Mesendoderm (in vitro differentiated cells): ENCODE measurements at regions not wholly inside any gene's neighbourhood (a gene's known extent, or its start where the extent isn't known, plus 50 kb on each side); places are given as distances from the start of the nearest gene placed in this dataset.
"Not testable (repeated sequence)": the region's sequence is repeated elsewhere in the genome, so short reads cannot be mapped to it uniquely, and the experiment has no call there.

Source experiments
- DNase-seq: peaks from one replicate; pipeline ENCODE4 v3.0.0; 2013
- H2AK5ac ChIP-seq: 2 replicates; pipeline ENCODE4 v1.6.1; 2013; ENCODE audit warnings: low read length, inconsistent platforms
- H2BK120ac ChIP-seq: 2 replicates; pipeline ENCODE4 v1.6.1; 2013; ENCODE audit warnings: low read depth, mild to moderate bottlenecking, low read length, moderate library complexity, mixed read lengths
- H2BK15ac ChIP-seq: replicated peaks from 2 replicates; pipeline ENCODE4 v1.6.1; 2013; ENCODE audit warnings: low read depth, mild to moderate bottlenecking, moderate library complexity
- H2BK5ac ChIP-seq: 2 replicates; pipeline ENCODE4 v1.6.1; 2013; ENCODE audit warnings: low read length, inconsistent platforms
- H3K18ac ChIP-seq: 2 replicates; pipeline ENCODE4 v1.6.1; 2013; ENCODE audit warnings: mild to moderate bottlenecking, low read length, mixed read lengths
- H3K23ac ChIP-seq: one replicate; pipeline ENCODE4 v1.6.1; 2013; ENCODE audit warnings: low read length
- H3K27ac ChIP-seq: 2 replicates; pipeline ENCODE4 v1.5.1; 2013; ENCODE audit warnings: low read depth, mild to moderate bottlenecking, inconsistent platforms, low read length, moderate library complexity
- H3K27me3 ChIP-seq: 2 replicates; pipeline ENCODE4 v1.6.1; 2013; ENCODE audit warnings: low read length, control low read depth, mild to moderate bottlenecking, inconsistent platforms; ENCODE audit not compliant: insufficient read depth, poor library complexity
- H3K36me3 ChIP-seq: 2 replicates; pipeline ENCODE4 v1.6.1; 2013; ENCODE audit warnings: low read length, inconsistent platforms; ENCODE audit not compliant: control insufficient read depth, insufficient read depth
- H3K4ac ChIP-seq: one replicate; pipeline ENCODE4 v1.6.1; 2013; ENCODE audit warnings: low read depth, mild to moderate bottlenecking, low read length, moderate library complexity
- H3K4me1 ChIP-seq: 2 replicates; pipeline ENCODE4 v1.6.1; 2013; ENCODE audit warnings: low read depth, low read length, inconsistent platforms; ENCODE audit not compliant: control insufficient read depth
- H3K4me2 ChIP-seq: 2 replicates; pipeline ENCODE4 v1.6.1; 2013; ENCODE audit warnings: low read length
- H3K4me3 ChIP-seq: 2 replicates; pipeline ENCODE4 v1.5.1; 2013; ENCODE audit warnings: mild to moderate bottlenecking, low read length
- H3K56ac ChIP-seq: one replicate; pipeline ENCODE4 v1.6.1; 2013; ENCODE audit warnings: low read length
- H3K79me1 ChIP-seq: 2 replicates; pipeline ENCODE4 v1.6.1; 2013; ENCODE audit warnings: low read length, inconsistent platforms
- H3K79me2 ChIP-seq: 2 replicates; pipeline ENCODE4 v1.6.1; 2013; ENCODE audit warnings: mild to moderate bottlenecking, low read length; ENCODE audit not compliant: control insufficient read depth, insufficient read depth
- H3K9ac ChIP-seq: 2 replicates; pipeline ENCODE4 v1.6.1; 2013; ENCODE audit warnings: low read length, inconsistent platforms
- H4K5ac ChIP-seq: one replicate; pipeline ENCODE4 v1.6.1; 2013; ENCODE audit warnings: low read length
- H4K8ac ChIP-seq: one replicate; pipeline ENCODE4 v1.6.1; 2013; ENCODE audit warnings: low read depth, mild to moderate bottlenecking, control low read depth, low read length, moderate library complexity
- WGBS: extraction: QIAGEN DNeasy Blood & Tissue Kit; methylation state at CpG from one replicate; pipeline ENCODE4 v1.1.7; 2013; ENCODE audit warnings: low lambda C conversion rate, missing lambda C conversion rate; ENCODE audit not compliant: insufficient coverage; ENCODE audit errors: extremely low coverage; 5-methylcytosine and 5-hydroxymethylcytosine counted together

DNA sequence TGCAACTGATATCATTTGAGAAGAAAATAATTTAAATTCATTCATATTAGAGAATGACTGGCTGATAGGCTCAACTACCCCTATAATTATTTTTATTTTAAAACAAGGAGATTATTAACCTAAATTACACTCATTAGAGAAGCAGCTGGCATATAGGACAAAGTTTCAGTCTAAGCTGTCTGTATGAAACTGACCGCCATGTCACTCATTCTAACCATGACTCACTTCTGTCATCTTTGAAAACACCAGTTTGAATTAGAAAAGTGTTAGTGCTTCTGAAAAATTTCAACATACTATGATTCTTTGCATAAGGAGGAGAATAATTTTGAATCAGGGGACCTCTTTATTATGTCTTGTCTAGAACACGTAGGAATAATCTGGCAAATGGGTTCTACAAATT, 1058.5 kb downstream of the ROBO2 start:
- Histone ChIP-seq H2BK5ac (no peak overlapping the region), H2BK15ac (no peak overlapping the region), H3K36me3 (no peaks in the 10 kb centered on the region), H3K18ac (no peak overlapping the region), H2BK120ac (no peak overlapping the region), H4K8ac (no peak overlapping the region), H3K4ac (no peak overlapping the region), H4K5ac (no peak overlapping the region), H3K23ac (no peak overlapping the region), H3K79me2 (no peaks in the 10 kb centered on the region), H3K4me3 (no peak overlapping the region), H3K56ac (no peak overlapping the region), H3K9ac (no peak overlapping the region), H2AK5ac (no peak overlapping the region), H3K4me2 (no peak overlapping the region), H3K79me1 (no peaks in the 10 kb centered on the region), H3K4me1 (no peaks in the 10 kb centered on the region), H3K27ac (no peak overlapping the region), H3K27me3 (no peaks in the 10 kb centered on the region)
- WGBS: no CpG with 5 or more reads among the region's 2 CpGs
- no peak for DNase-seq

DNA sequence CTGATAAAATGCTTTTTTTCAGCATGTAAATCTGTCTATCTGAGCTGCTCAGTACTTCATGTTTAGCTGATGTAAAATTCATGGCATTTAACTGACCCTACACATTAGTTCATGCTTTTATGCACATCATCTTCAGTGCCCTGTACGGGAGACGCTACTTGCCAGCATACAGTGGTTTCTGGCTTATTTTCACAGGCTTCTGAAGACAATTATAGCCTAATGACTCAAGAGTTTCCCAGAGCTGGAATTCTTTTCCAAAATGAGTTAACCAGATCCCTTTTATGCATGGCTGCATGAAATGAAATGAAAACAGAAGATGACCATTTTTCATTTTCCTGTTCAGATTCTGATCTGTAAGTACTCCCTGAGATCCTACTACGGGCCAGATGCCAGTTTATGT, 1061.5 kb downstream of the ROBO2 start:
- no peak overlapping the region for H3K4me3 ChIP-seq
- H3K4me2 ChIP-seq: no peak overlapping the region
- H4K8ac ChIP-seq: no peak overlapping the region
- no peaks in the 10 kb centered on the region for H3K79me2 ChIP-seq
- H3K4me1 ChIP-seq: no peaks in the 10 kb centered on the region
- no peak overlapping the region for H3K9ac ChIP-seq
- no CpG with 5 or more reads among the region's 3 CpGs for WGBS
- H2BK120ac ChIP-seq: no peak overlapping the region
- H3K4ac ChIP-seq: no peak overlapping the region
- H3K36me3 ChIP-seq: no peaks in the 10 kb centered on the region
- H3K23ac ChIP-seq: no peak overlapping the region
- H3K27me3 ChIP-seq: no peaks in the 10 kb centered on the region
- H4K5ac ChIP-seq: no peak overlapping the region
- no peak overlapping the region for H2BK15ac ChIP-seq
- H3K79me1 ChIP-seq: no peaks in the 10 kb centered on the region
- H2BK5ac ChIP-seq: no peak overlapping the region
- H2AK5ac ChIP-seq: no peak overlapping the region
- H3K18ac ChIP-seq: no peak overlapping the region
- H3K27ac ChIP-seq: no peak overlapping the region
- no peak overlapping the region for H3K56ac ChIP-seq
- no peak for DNase-seq

DNA sequence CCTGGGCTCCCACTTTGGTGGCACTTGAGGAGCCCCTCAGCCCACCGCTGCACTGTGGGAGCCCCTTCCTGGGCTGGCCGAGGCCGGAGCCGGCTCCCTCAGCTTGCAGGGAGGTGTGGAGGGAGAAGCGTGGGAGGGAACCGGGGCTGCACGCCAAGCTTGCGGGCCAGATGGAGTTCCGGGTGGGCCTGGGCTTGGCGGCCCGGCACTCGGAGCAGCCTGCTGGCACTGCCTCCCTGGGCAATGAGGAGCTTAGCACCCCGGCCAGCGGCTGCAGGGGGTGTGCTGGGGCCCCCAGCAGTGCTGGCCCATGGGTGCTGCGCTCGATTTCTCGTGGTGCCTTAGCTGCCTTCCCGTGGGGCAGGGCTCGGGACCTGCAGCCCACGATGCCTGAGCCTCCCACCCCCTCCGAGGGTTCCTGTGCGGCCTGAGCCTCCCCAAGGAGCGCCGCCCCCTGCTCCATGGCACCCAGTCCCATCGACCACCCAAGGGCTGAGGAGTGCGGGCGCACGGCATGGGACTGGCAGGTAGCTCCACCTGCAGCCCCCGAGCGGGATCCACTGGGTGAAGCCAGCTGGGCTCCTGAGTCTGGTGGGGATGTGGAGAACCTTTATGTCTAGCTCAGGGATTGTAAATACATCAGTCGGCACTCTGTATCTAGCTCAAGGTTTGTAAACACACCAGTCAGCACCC, 1068.5 kb downstream of the ROBO2 start:
- no CpG with 5 or more reads among the region's 31 CpGs for WGBS

DNA sequence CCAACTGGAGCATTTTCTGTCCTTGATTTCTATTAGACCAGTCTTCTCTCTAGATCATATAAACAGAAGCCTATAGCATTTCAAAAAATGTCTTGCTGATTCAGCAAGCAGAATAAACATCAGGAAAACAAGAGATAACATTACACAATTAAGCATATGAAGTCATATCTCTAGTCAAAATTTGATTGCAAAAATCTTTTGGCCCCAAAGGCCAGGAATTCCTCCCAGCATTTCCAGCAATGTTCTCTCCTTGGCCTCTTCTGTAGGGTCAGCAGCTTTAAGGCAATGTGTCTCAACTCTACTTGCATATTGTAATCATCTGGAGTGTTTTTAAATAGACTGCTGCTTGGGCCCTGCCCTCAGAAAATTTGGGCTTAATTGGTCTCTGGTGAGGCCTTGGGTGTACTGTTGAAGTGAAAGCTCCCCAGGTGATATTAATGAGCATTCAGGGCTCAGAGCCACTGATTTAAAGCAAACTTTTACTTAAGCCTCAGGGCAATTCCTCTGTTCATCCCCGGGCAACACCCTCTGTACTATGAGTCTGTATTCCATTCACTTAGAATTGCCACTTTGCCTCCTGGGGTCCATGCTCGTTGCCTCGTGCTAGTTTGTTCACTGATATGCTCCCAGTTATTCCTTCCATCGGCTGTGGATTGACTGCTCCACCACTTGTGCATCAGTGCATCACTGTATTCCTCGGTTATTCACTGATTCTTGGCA, 1072.6 kb downstream of the ROBO2 start:
- Histone ChIP-seq H2BK5ac (no peak overlapping the region), H4K8ac (no peak overlapping the region), H3K27me3 (no peaks in the 10 kb centered on the region), H2BK15ac (peak overlapping the region; percentile 19), H3K4me2 (no peak overlapping the region), H3K79me2 (no peaks in the 10 kb centered on the region), H3K36me3 (no peaks in the 10 kb centered on the region), H3K23ac (no peak overlapping the region), H3K27ac (no peak overlapping the region), H3K56ac (no peak overlapping the region), H2BK120ac (no peak overlapping the region), H3K9ac (no peak overlapping the region), H4K5ac (no peak overlapping the region), H3K4me3 (no peak overlapping the region), H2AK5ac (no peak overlapping the region), H3K18ac (no peak overlapping the region), H3K79me1 (no peaks in the 10 kb centered on the region), H3K4ac (no peak overlapping the region), H3K4me1 (peaks cover 2% of the 10 kb centered on the region)
- WGBS: no CpG with 5 or more reads among the region's 5 CpGs
- DNase-seq: no peak

More for the DNA sequence above, 1068.5 kb downstream of the ROBO2 start:
- H3K23ac ChIP-seq, H3K27ac ChIP-seq, H2BK120ac ChIP-seq, H3K9ac ChIP-seq, H3K4me2 ChIP-seq, H3K79me1 ChIP-seq, H3K36me3 ChIP-seq, H3K18ac ChIP-seq, H3K4ac ChIP-seq, H3K4me1 ChIP-seq, H2BK15ac ChIP-seq, H2BK5ac ChIP-seq, DNase-seq, H2AK5ac ChIP-seq, H3K27me3 ChIP-seq, H4K8ac ChIP-seq, H4K5ac ChIP-seq, H3K56ac ChIP-seq, H3K79me2 ChIP-seq, H3K4me3 ChIP-seq: not testable (repeated sequence)

DNA sequence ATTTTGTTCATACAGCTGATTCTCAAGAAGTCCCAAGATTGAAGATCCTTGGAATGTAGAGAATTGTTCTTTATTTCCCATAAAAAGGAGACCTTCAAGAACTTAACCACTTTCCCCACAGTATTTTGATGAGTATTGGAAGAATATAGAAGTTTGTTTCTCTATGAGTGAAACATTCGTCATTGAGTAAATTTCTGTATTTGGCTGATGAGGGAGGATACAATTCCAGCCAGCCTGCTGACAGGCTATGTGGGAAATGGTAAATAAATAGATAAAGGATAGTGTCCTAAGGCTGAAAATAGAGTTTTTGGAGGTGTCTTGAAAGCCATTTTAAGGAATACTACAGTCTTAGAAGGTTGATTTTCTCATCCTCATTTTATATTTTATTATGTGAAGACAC, 1076.1 kb downstream of the ROBO2 start:
- H4K8ac ChIP-seq: no peak overlapping the region
- H2BK15ac ChIP-seq: no peak overlapping the region
- no peak overlapping the region for H3K4me2 ChIP-seq
- no peak overlapping the region for H3K18ac ChIP-seq
- H3K27me3 ChIP-seq: no peaks in the 10 kb centered on the region
- no peak overlapping the region for H3K56ac ChIP-seq
- no peak overlapping the region for H2BK120ac ChIP-seq
- H2AK5ac ChIP-seq: no peak overlapping the region
- H3K4me1 ChIP-seq: no peaks in the 10 kb centered on the region
- no peak overlapping the region for H4K5ac ChIP-seq
- no peak overlapping the region for H3K4me3 ChIP-seq
- no peak overlapping the region for H3K23ac ChIP-seq
- H3K79me2 ChIP-seq: no peaks in the 10 kb centered on the region
- no peaks in the 10 kb centered on the region for H3K36me3 ChIP-seq
- no peak overlapping the region for H3K9ac ChIP-seq
- DNase-seq: no peak
- no peak overlapping the region for H3K27ac ChIP-seq
- no peak overlapping the region for H3K4ac ChIP-seq
- no CpG with 5 or more reads among the region's 1 CpG for WGBS
- H3K79me1 ChIP-seq: no peaks in the 10 kb centered on the region
- H2BK5ac ChIP-seq: no peak overlapping the region
